Neural cell (in vitro differentiated cells): ENCODE measurements at regions not wholly inside any gene's neighbourhood (a gene's known extent, or its start where the extent isn't known, plus 50 kb on each side); places are given as distances from the start of the nearest gene placed in this dataset.

Source experiments
- H2AFZ ChIP-seq: fragments of 200-600, 300-800 bp; sonication (generic), shearing (Covaris generic); 2 replicates; pipeline ENCODE4 v1.6.0; 2014; ENCODE audit warnings: low read depth, mild to moderate bottlenecking, antibody characterized with exemption, low read length, moderate library complexity
- H3F3A ChIP-seq: fragments of 200-600 bp; shearing (Covaris generic); 2 replicates; pipeline ENCODE4 v1.6.1; 2016; ENCODE audit warnings: mild to moderate bottlenecking, moderate library complexity, mixed read lengths, antibody characterized with exemption, low read length; ENCODE audit not compliant: insufficient read depth, poor library complexity, severe bottlenecking
- H3K27ac ChIP-seq: fragments of 200-600, 300-800 bp; sonication (generic), shearing (Covaris generic); 2 replicates; pipeline ENCODE4 v1.5.1; 2014; ENCODE audit warnings: mild to moderate bottlenecking, low read length, moderate library complexity
- H3K27me3 ChIP-seq: fragments of 300-800, 200-600 bp; sonication (generic), shearing (Covaris generic); 2 replicates; pipeline ENCODE4 v1.6.0; 2014; ENCODE audit warnings: mild to moderate bottlenecking, low read depth, low read length, moderate library complexity; ENCODE audit not compliant: insufficient read depth
- H3K36me3 ChIP-seq: fragments of 300-800, 200-600 bp; sonication (generic), shearing (Covaris generic); 2 replicates; pipeline ENCODE4 v1.5.1; 2014; ENCODE audit warnings: mild to moderate bottlenecking, antibody characterized with exemption, low read length, moderate library complexity; ENCODE audit not compliant: insufficient read depth
- H3K4me2 ChIP-seq: fragments of 300-800, 200-600 bp; sonication (generic), shearing (Covaris generic); 2 replicates; pipeline ENCODE4 v1.6.0; 2014; ENCODE audit warnings: mild to moderate bottlenecking, low read length
- H3K4me3 ChIP-seq: fragments of 300-800, 200-600 bp; sonication (generic), shearing (Covaris generic); 2 replicates; pipeline ENCODE4 v1.5.1; 2014; ENCODE audit warnings: mild to moderate bottlenecking, low read length, moderate library complexity
- H3K79me2 ChIP-seq: fragments of 200-600 bp; shearing (Covaris generic); replicated peaks from 2 replicates; pipeline ENCODE4 v1.6.0; 2014; ENCODE audit warnings: mild to moderate bottlenecking, low read length, moderate library complexity; ENCODE audit not compliant: insufficient read depth
- H3K9ac ChIP-seq: fragments of 300-800, 200-600 bp; sonication (generic), shearing (Covaris generic); 2 replicates; pipeline ENCODE4 v1.6.1; 2016; ENCODE audit warnings: mild to moderate bottlenecking, low read length, mixed read lengths
- H3K9me2 ChIP-seq: fragments of 200-600 bp; shearing (Covaris generic); 2 replicates; pipeline ENCODE4 v1.6.1; 2016; ENCODE audit warnings: mild to moderate bottlenecking, low read length, mixed read lengths; ENCODE audit not compliant: insufficient read depth
- H3K9me3 ChIP-seq: fragments of 200-600, 300-800 bp; sonication (generic), shearing (Covaris generic); 2 replicates; pipeline ENCODE4 v1.6.1; 2016; ENCODE audit warnings: mild to moderate bottlenecking, mixed run types, low read length, moderate library complexity, mixed read lengths
- H4K20me1 ChIP-seq: fragments of 200-600 bp; shearing (Covaris generic); 2 replicates; pipeline ENCODE4 v1.6.1; 2016; ENCODE audit warnings: mild to moderate bottlenecking, mixed run types; ENCODE audit not compliant: insufficient read depth
- CTCF ChIP-seq: fragments of 450-650 bp; IDR thresholded peaks from 2 replicates; pipeline ENCODE4 v1.5.1; 2014; ENCODE audit warnings: antibody characterized with exemption, mild to moderate bottlenecking, moderate library complexity; ENCODE audit not compliant: poor library complexity, severe bottlenecking
- EP300 ChIP-seq: fragments of 450-650 bp; conservative IDR thresholded peaks from 2 replicates; pipeline ENCODE4 v1.6.1; 2014; ENCODE audit warnings: antibody characterized with exemption, mild to moderate bottlenecking, moderate library complexity; ENCODE audit not compliant: poor library complexity, severe bottlenecking
- EZH2 ChIP-seq: fragments of 200-600, 300-800 bp; shearing (Covaris generic), sonication (generic); IDR thresholded peaks from 2 replicates; pipeline ENCODE4 v1.6.1; 2014; ENCODE audit warnings: antibody characterized with exemption, low read length, borderline replicate concordance, mild to moderate bottlenecking; ENCODE audit not compliant: insufficient read depth, poor library complexity, severe bottlenecking
- MXI1 ChIP-seq: fragments of 450-650 bp; conservative IDR thresholded peaks from 2 replicates; pipeline ENCODE4 v1.6.1; 2014; ENCODE audit warnings: antibody characterized with exemption, mild to moderate bottlenecking; ENCODE audit not compliant: poor library complexity, severe bottlenecking
- POLR2AphosphoS5 ChIP-seq: IDR thresholded peaks from 2 replicates; pipeline ENCODE4 v1.6.1; 2012
- RAD21 ChIP-seq: fragments of 450-650 bp; conservative IDR thresholded peaks from 2 replicates; pipeline ENCODE4 v1.6.1; 2014; ENCODE audit warnings: antibody characterized with exemption, mild to moderate bottlenecking, moderate library complexity
- REST ChIP-seq: IDR thresholded peaks from 2 replicates; pipeline ENCODE4 v1.6.1; 2012; ENCODE audit warnings: borderline replicate concordance
- SMC3 ChIP-seq: fragments of 450-650 bp; conservative IDR thresholded peaks from 2 replicates; pipeline ENCODE4 v1.6.1; 2014; ENCODE audit warnings: antibody characterized with exemption, mild to moderate bottlenecking, moderate library complexity; ENCODE audit not compliant: poor library complexity
- TAF1 ChIP-seq: IDR thresholded peaks from 2 replicates; pipeline ENCODE4 v1.6.1; 2012; ENCODE audit warnings: low read depth

GRCh38 chr13:108368250-108368905, 98.9 kb downstream of the TNFSF13B start:
- Histone ChIP-seq H3K9ac (no peak overlapping the region), H3K27ac (no peak overlapping the region), H3F3A (no peaks in the 10 kb centered on the region), H2AFZ (no peak overlapping the region), H3K79me2 (no peaks in the 10 kb centered on the region), H3K36me3 (no peaks in the 10 kb centered on the region), H3K4me2 (no peak overlapping the region), H3K27me3 (no peaks in the 10 kb centered on the region), H3K9me3 (no peaks in the 10 kb centered on the region), H4K20me1 (no peaks in the 10 kb centered on the region), H3K4me3 (no peak overlapping the region), H3K9me2 (no peaks in the 10 kb centered on the region)
- TF ChIP-seq POLR2AphosphoS5 = no peak
- TF ChIP-seq MXI1 = no peak
- TF ChIP-seq CTCF = no peak
- TF ChIP-seq EZH2 = no peak
- no peak for TF ChIP-seq REST
- no peak for TF ChIP-seq TAF1
- TF ChIP-seq SMC3 = no peak
- TF ChIP-seq EP300 = no peak
- TF ChIP-seq RAD21 = no peak

GRCh38 chr13:108369412-108369811, 99.9 kb downstream of the TNFSF13B start:
- H3K36me3 ChIP-seq = no peaks in the 10 kb centered on the region
- no peaks in the 10 kb centered on the region for H4K20me1 ChIP-seq
- no peaks in the 10 kb centered on the region for H3K27me3 ChIP-seq
- H2AFZ ChIP-seq = no peak overlapping the region
- H3K9me2 ChIP-seq = no peaks in the 10 kb centered on the region
- H3K27ac ChIP-seq = no peak overlapping the region
- no peaks in the 10 kb centered on the region for H3F3A ChIP-seq
- no peak overlapping the region for H3K9ac ChIP-seq
- H3K79me2 ChIP-seq = no peaks in the 10 kb centered on the region
- H3K9me3 ChIP-seq = no peaks in the 10 kb centered on the region
- H3K4me3 ChIP-seq = no peak overlapping the region
- peak; percentile 46 for TF ChIP-seq POLR2AphosphoS5
- TF ChIP-seq EP300 = peak; percentile 73
- no peak for TF ChIP-seq RAD21
- no peak overlapping the region for H3K4me2 ChIP-seq
